ENCODE measurements at regions not wholly inside any gene's neighbourhood (a gene's known extent, or its start where the extent isn't known, plus 50 kb on each side); places are given as distances from the start of the nearest gene placed in this dataset.
"Not testable (repeated sequence)": the region's sequence is repeated elsewhere in the genome, so short reads cannot be mapped to it uniquely, and the experiment has no call there.

DNA sequence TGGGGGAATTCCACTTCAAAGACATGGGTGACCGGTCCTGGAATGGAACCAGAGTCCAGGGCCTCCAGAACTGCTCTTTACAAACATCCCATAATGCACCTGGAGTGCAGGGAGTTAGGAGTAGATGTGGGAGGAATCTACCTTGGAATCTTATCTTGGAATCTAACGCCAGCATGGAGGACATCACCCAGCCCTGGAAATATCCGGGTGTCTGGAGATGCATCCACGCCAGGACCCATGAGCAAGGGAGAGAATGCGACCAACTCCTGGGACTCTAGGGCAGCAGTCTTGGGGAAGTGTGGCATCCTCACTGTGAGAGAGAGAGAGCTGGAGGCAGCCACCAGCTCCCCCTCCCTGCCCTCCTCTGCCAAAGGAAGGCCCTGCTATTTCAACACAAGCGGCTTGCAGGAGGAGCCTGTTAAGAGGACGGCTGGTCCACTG, 211.8 kb downstream of the UQCRFS1 start:
- no peak for TF ChIP-seq CTCF (IDR thresholded peaks at IDR 0.05)
- H3K4me3 ChIP-seq = no peak overlapping the region
- no peak for DNase-seq (ENCODE audit: low spot score)
- no peak overlapping the region for H3K27ac ChIP-seq

DNA sequence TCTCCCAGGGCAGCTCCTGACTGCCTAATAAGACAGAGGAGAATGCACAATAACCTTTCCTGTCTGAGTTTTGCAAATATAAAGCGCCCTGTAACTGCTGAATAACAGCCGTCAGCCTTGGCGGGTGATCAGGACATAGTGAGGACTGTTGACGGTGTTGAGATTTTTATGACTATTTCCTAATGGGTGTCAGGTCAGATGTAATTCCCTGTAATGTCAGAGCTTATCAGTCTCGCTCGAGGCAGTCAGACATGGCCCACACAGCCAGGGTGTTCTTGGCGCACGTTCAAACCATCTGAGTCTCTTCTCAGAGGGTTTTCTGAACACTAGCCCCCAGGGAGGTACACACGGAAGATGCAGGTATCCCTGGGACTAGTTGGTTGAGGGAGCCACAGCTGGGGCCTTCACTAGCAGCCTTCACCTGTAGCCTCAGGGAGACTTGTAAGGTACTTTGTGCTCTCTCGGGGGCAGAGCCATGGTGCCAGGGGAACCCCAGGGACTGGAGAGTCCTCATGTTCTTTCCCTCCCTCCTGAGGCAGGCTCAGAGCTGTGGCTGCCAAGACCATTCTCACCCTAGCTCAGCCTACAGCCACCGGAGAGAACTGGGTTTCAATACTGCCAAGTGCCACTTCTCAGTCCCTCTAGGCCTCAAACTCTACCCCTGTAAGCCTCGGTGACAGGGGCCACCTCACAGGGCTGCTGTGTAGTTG, 213.1 kb downstream of the UQCRFS1 start:
- H3K27ac ChIP-seq = no peak overlapping the region
- H3K4me3 ChIP-seq = no peak overlapping the region
- no peak for TF ChIP-seq CTCF (IDR thresholded peaks at IDR 0.05)
- no peak for DNase-seq (ENCODE audit: low spot score)

GRCh38 chr19:28998974-28999373, 214.0 kb downstream of the UQCRFS1 start:
- Histone ChIP-seq H3K27ac (no peak overlapping the region), H3K4me3 (no peak overlapping the region)
- DNase-seq (ENCODE audit: low spot score) = no peak
- TF ChIP-seq CTCF (IDR thresholded peaks at IDR 0.05) = no peak

DNA sequence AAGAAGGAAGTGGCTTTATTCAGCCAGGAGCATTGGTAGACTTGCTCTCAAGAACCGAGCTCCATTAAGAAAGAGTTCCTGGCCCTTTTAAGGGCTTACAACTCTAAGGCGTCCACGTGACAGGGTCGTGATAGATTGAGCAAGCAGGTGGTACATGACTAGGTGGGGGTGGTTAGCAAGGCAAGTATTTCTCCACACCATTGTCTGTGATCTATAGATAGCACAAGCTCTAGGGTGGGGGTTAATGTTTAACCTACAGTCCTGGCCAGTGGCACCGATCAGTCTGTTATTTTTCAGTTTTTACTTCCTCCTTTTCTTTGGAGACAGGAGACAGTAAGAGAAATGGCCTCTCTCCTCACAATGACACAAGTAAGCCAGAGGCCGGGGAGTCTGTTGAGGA, 215.1 kb downstream of the UQCRFS1 start:
- DNase-seq (ENCODE audit: low spot score); H3K4me3 ChIP-seq: not testable (repeated sequence)

GRCh38 chr19:28990522-28990921, 222.4 kb downstream of the UQCRFS1 start:
- DNase-seq (ENCODE audit: low spot score) = no peak
- no peak for TF ChIP-seq CTCF (IDR thresholded peaks at IDR 0.05)
- Histone ChIP-seq H3K27ac (no peak overlapping the region), H3K4me3 (no peak overlapping the region)

More for the DNA sequence above, 215.1 kb downstream of the UQCRFS1 start:
- H3K27ac ChIP-seq = not testable (repeated sequence)

GRCh38 chr19:28989739-28990138, 223.2 kb downstream of the UQCRFS1 start:
- Histone ChIP-seq H3K27ac (no peak overlapping the region), H3K4me3 (no peak overlapping the region)
- DNase-seq (ENCODE audit: low spot score) = no peak
- no peak for TF ChIP-seq CTCF (IDR thresholded peaks at IDR 0.05)

- no peak overlapping the region for H3K27ac ChIP-seq
- no peak for DNase-seq (ENCODE audit: low spot score)
- no peak overlapping the region for H3K4me3 ChIP-seq
- TF ChIP-seq CTCF (IDR thresholded peaks at IDR 0.05) = no peak
Observed at GRCh38 chr19:28988066-28988465, 224.9 kb downstream of the UQCRFS1 start.

Data from coronary artery (tissue), 2 donors.